C4-2B (cell line): ENCODE measurements at regions not wholly inside any gene's neighbourhood (a gene's known extent, or its start where the extent isn't known, plus 50 kb on each side); places are given as distances from the start of the nearest gene placed in this dataset.

Source experiments
- H3K27ac ChIP-seq: fragments of 450-650 bp; 2 replicates; pipeline ENCODE4 v1.5.1; 2017
- ZFX ChIP-seq: fragments of 450-650 bp; IDR thresholded peaks from 2 replicates; pipeline ENCODE4 v1.6.1; 2017
- TF ChIP-seq, protein P1 (sequence below): fragments of 450-650 bp; conservative IDR thresholded peaks from 2 replicates; pipeline ENCODE4 v1.5.1; 2017; ENCODE audit warnings: mild to moderate bottlenecking

DNA sequence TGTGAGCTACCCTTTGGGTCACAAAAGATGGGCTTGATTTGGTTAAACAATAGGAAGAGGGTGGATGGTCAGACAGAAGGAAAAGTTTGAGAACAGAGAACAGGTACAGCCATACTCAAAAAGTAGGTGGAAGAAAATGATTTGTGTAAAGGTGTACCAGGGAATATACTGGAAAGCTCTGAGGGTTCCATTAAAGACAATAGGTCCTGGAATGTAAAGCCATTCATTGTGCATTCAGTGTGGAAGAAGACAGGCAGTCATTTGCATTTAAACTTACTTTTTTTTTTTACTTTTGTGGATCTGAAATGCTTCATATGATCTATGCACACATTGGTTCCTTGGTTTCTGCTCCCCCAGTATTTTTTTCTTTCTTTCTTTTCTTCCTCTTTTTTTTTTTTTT, 581.4 kb upstream of the PIK3C3 start:
- TF ChIP-seq, protein P1, sequence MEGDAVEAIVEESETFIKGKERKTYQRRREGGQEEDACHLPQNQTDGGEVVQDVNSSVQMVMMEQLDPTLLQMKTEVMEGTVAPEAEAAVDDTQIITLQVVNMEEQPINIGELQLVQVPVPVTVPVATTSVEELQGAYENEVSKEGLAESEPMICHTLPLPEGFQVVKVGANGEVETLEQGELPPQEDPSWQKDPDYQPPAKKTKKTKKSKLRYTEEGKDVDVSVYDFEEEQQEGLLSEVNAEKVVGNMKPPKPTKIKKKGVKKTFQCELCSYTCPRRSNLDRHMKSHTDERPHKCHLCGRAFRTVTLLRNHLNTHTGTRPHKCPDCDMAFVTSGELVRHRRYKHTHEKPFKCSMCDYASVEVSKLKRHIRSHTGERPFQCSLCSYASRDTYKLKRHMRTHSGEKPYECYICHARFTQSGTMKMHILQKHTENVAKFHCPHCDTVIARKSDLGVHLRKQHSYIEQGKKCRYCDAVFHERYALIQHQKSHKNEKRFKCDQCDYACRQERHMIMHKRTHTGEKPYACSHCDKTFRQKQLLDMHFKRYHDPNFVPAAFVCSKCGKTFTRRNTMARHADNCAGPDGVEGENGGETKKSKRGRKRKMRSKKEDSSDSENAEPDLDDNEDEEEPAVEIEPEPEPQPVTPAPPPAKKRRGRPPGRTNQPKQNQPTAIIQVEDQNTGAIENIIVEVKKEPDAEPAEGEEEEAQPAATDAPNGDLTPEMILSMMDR = no peak
- TF ChIP-seq ZFX = no peak
- no peak overlapping the region for H3K27ac ChIP-seq

DNA sequence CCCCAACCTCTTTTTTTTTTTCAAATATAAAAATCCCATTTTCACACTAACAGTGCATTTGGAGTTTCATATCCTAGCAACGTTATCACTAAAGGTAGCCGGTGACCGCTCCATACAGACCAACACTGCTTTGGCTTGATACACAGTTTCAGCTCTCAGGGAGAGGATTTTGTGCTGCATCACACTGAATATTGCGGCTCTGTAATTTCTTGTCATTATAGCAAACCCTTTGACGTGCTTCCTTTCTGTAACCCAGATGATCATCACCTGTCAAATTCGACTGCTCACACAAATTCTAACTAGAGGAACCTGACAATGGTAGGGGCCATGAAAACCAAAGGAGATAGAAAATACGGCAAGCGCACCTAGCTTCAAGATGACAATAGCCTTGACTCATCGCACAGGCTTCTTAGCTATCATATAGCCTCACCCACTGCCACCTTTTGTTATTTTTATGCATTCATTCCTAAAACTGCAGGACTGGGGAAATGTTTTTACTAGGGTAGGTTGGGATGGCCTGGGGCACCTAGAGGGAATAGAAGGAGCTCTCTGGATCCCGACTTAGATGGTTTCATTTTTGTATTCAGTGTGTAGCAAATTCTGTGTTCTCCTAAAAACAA, 582.9 kb upstream of the PIK3C3 start:
- H3K27ac ChIP-seq = no peak overlapping the region
- TF ChIP-seq ZFX = no peak
- TF ChIP-seq, protein P1 = no peak

DNA sequence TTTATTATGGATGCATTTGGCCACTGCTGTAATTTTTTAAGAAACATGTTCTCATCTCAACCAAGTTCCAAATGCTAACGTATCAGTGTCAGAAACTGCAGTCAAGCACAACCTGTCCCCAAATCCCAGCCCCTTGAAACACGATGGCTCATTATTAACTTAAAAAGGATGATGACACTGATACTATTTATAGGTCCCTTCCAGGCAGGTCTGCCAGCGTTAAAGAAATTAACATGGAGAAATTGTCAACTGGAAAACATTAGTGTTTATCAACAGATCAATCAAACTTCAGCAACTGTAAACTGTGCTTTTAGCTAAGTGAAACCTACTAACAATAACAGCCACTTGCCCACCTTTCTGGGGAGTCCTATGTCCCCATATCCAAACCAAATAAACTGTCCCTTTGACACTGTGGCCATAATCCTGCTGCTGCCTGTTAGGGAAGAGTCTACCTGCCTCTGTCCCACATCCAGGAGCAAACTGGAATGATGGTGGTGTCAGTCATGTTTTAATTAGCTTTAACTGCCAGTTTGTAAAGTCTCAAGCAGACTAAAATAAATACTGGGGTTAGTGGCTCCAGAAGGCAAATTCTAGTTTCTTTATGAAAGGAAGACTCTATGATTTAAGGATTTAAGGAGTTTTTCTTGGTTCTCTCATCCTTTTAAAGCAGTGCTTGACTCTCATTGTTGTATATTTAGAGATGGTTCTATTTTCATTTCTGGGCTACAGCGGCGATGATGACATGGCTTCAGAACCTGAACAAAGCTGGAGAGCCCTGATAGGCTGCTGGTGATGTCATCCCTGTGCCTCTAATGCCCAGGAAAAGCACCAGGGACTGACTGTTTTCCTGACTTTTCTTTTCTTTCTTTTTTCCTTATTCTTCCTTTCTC, 583.6 kb upstream of the PIK3C3 start:
- no peak overlapping the region for H3K27ac ChIP-seq
- TF ChIP-seq, protein P1 = no peak
- TF ChIP-seq ZFX = no peak

DNA sequence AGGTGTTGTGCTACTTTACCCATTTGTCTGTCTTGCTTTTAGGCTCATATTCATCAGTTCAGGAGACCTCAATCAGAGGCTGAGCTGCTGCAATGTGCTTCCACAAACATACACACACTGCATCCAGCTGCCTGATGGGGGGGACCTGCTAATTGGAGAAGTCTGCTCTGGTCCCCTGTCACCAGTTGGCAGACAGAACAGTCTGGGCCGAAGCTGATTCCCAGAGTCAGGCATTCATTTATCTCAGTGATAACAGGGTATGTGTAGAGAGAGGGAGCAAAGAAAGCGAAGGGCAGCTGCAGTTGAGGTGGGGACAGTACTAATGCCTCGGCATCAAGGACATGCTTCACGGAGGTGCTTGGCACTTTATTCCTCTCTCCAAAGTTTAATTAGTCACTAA, 584.3 kb upstream of the PIK3C3 start:
- TF ChIP-seq, protein P1 = no peak
- no peak for TF ChIP-seq ZFX
- H3K27ac ChIP-seq = no peak overlapping the region

DNA sequence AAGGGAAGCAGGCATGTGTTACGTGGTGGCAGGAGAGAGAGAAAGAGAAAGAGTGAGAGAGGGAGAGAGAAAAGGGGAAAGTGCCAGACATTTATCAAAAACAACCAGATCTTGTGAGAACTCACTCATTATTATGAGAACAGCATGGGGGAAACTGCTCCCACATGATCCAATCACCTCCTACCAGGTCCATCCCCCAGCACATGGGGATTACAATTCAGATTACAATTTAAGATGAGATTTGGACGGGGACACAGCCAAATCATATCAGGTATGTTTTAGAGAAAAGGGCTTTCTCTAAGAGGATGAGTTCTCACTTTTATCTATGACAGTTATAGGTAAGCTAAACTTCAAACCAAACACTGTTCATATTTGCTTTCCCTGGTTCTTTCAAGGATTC, 597.3 kb upstream of the PIK3C3 start:
- H3K27ac ChIP-seq = no peak overlapping the region
- TF ChIP-seq ZFX = no peak
- TF ChIP-seq, protein P1 = no peak

DNA sequence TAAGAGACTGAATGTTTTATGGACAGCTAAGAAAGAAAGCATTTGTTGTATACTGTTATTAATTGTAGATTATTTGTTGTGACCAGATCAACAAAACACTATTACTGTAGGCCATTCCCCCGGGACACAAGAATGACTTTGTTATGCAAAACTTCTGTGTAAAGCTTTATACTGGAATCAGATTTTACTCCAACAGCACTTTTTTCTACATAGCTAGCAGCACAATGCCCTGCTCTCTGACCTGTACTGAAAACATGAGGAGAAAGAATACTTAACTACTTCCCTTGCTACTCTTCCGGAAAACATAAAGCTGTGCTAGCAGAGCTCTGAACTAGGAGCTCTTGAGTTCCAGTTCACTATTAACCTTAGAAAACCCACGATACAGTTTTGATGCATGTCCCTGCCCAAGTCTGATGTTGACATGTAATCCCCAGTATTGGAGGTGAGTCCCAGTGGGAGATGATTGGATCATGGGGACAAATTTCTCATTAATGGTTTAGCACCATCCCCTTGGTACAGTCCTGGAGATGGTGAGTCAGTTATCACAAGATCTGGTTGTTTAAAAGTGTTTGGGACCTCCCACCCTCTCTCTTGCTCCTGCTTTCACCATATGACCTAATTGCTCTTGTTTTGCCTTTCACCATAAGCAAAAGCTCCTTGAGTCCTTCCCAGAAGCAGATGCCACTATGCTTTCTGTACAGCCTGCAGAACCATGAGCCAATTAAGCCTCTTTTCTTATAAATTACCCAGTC, 601.1 kb upstream of the PIK3C3 start:
- TF ChIP-seq ZFX = no peak
- TF ChIP-seq, protein P1 = no peak
- no peak overlapping the region for H3K27ac ChIP-seq

DNA sequence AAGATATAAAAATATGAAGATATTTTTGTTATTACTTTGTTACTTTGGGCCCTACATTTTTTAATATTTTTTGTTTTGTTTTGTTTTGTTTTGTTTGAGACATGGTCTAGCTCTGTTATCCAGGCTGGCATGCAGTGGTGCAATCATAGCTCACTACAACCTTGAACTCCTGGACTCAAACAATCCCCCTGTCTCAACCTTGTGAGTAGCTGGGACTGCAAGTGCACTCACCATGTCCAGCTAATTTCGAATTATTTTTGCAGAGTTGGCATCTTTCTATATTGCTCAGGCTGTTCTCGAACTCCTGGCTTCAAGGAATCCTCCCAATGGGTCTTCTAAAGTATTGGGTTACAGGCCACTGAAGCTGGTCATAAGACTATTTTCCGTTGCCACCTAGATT, 603.6 kb upstream of the PIK3C3 start:
- H3K27ac ChIP-seq = no peak overlapping the region
- TF ChIP-seq ZFX = no peak
